Loucy (cell line): ENCODE measurements at regions not wholly inside any gene's neighbourhood (a gene's known extent, or its start where the extent isn't known, plus 50 kb on each side); places are given as distances from the start of the nearest gene placed in this dataset.

Experiments
- H2AFZ ChIP-seq: fragments of 200-600 bp; sonication (generic); 2 replicates; pipeline ENCODE4 v1.6.0; 2016; ENCODE audit warnings: antibody characterized with exemption, mild to moderate bottlenecking, low read length, moderate library complexity
- H3F3A ChIP-seq: fragments of 200-600 bp; 2 replicates; pipeline ENCODE4 v1.6.0; 2016; ENCODE audit warnings: antibody characterized with exemption, low read depth, mild to moderate bottlenecking
- H3K27me3 ChIP-seq: fragments of 200-600 bp; sonication (generic); 2 replicates; pipeline ENCODE4 v1.6.1; 2014; ENCODE audit warnings: low read length, mild to moderate bottlenecking; ENCODE audit not compliant: insufficient read depth, poor library complexity, severe bottlenecking
- H3K36me3 ChIP-seq: fragments of 200-600 bp; sonication (generic); 2 replicates; pipeline ENCODE4 v1.6.1; 2016; ENCODE audit warnings: low read length; ENCODE audit not compliant: insufficient read depth
- H3K4me1 ChIP-seq: fragments of 200-600 bp; sonication (generic); 2 replicates; pipeline ENCODE4 v1.5.1; 2014; ENCODE audit warnings: low read length, mild to moderate bottlenecking; ENCODE audit not compliant: insufficient read depth, poor library complexity, severe bottlenecking
- H3K4me2 ChIP-seq: fragments of 200-600 bp; sonication (generic); 2 replicates; pipeline ENCODE4 v1.6.0; 2014; ENCODE audit warnings: antibody characterized with exemption, low read length, low read depth, mild to moderate bottlenecking; ENCODE audit not compliant: poor library complexity, severe bottlenecking
- H3K4me3 ChIP-seq: fragments of 200-600 bp; sonication (generic); 2 replicates; pipeline ENCODE4 v1.5.1; 2014; ENCODE audit warnings: low read length, mild to moderate bottlenecking, mixed read lengths; ENCODE audit not compliant: poor library complexity, severe bottlenecking
- H3K79me2 ChIP-seq: fragments of 200-600 bp; sonication (generic); 2 replicates; pipeline ENCODE4 v1.6.1; 2014; ENCODE audit warnings: low read length; ENCODE audit not compliant: insufficient read depth
- H3K9ac ChIP-seq: fragments of 200-600 bp; sonication (generic); 2 replicates; pipeline ENCODE4 v1.6.0; 2014; ENCODE audit warnings: mild to moderate bottlenecking, low read depth, low read length, moderate library complexity; ENCODE audit not compliant: poor library complexity, severe bottlenecking
- H3K9me2 ChIP-seq: fragments of 200-600 bp; sonication (generic); replicated peaks from 2 replicates; pipeline ENCODE4 v1.6.1; 2016; ENCODE audit warnings: low read depth, low read length, mixed read lengths
- H3K9me3 ChIP-seq: fragments of 200-600 bp; sonication (generic); 2 replicates; pipeline ENCODE4 v1.6.1; 2014; ENCODE audit warnings: mild to moderate bottlenecking, antibody characterized with exemption, low read length, low read depth; ENCODE audit not compliant: insufficient read depth
- H4K20me1 ChIP-seq: fragments of 200-600 bp; sonication (generic); 2 replicates; pipeline ENCODE4 v1.6.0; 2014; ENCODE audit warnings: antibody characterized with exemption, low read length, mild to moderate bottlenecking; ENCODE audit not compliant: insufficient read depth, poor library complexity, severe bottlenecking
- EZH2phosphoT487 ChIP-seq: fragments of 200-600 bp; IDR thresholded peaks from 2 replicates; pipeline ENCODE4 v1.6.1; 2018; ENCODE audit warnings: antibody characterized with exemption, mild to moderate bottlenecking, moderate library complexity, borderline replicate concordance
- TF ChIP-seq, protein P1 (sequence below): fragments of 200-600 bp; sonication (generic); conservative IDR thresholded peaks from 2 replicates; pipeline ENCODE4 v1.5.1; 2014; ENCODE audit warnings: mild to moderate bottlenecking, antibody characterized with exemption, low read length

DNA sequence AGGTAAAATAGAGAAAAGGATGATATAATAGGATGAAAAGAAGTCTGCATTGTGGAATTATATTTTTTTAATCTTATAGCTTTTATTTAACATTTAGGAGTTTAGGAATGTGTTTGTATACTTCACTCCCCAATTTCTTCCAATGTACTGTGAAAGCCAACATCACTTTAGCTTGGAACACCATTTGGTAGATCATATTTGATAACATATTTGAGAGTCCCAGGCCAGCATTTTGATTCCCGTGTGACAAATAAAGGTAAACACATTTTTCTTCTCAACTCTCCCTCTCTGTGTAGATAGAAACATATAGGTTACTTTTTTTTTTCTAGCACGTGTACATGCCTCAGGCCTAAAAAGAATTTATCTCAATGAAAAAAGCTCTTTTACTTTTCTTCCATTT lies 1551.3 kb downstream of the CDH8 start:
- no peaks in the 10 kb centered on the region for H3K9me3 ChIP-seq
- no peak overlapping the region for H3K4me3 ChIP-seq
- H3K79me2 ChIP-seq: no peaks in the 10 kb centered on the region
- no peaks in the 10 kb centered on the region for H3F3A ChIP-seq
- H3K36me3 ChIP-seq: no peaks in the 10 kb centered on the region
- TF ChIP-seq, protein P1, sequence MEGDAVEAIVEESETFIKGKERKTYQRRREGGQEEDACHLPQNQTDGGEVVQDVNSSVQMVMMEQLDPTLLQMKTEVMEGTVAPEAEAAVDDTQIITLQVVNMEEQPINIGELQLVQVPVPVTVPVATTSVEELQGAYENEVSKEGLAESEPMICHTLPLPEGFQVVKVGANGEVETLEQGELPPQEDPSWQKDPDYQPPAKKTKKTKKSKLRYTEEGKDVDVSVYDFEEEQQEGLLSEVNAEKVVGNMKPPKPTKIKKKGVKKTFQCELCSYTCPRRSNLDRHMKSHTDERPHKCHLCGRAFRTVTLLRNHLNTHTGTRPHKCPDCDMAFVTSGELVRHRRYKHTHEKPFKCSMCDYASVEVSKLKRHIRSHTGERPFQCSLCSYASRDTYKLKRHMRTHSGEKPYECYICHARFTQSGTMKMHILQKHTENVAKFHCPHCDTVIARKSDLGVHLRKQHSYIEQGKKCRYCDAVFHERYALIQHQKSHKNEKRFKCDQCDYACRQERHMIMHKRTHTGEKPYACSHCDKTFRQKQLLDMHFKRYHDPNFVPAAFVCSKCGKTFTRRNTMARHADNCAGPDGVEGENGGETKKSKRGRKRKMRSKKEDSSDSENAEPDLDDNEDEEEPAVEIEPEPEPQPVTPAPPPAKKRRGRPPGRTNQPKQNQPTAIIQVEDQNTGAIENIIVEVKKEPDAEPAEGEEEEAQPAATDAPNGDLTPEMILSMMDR: no peak
- TF ChIP-seq EZH2phosphoT487: no peak
- no peaks in the 10 kb centered on the region for H3K4me1 ChIP-seq
- H4K20me1 ChIP-seq: no peaks in the 10 kb centered on the region
- no peak overlapping the region for H2AFZ ChIP-seq
- no peak overlapping the region for H3K4me2 ChIP-seq
- no peak overlapping the region for H3K9ac ChIP-seq
- no peaks in the 10 kb centered on the region for H3K27me3 ChIP-seq
- no peaks in the 10 kb centered on the region for H3K9me2 ChIP-seq

DNA sequence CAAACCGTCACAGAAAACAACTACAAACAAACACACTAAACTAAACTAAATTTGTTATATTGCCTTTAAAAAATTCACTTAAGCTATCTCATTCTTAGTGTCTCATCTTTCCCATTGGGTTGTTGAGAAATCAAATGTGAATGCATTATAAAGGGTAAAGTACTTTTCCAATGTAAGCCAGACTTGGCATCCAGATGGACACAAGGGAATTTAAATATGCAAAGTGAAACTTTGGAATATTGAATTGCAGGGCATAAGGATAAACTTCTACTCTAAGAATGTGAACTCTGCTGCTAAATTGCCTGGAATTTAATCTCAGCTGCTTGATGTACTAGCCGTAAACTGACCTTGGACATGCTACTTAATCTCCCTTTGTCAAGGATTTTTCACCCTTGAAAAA lies 1554.6 kb downstream of the CDH8 start:
- Histone ChIP-seq H3K9me2 (no peaks in the 10 kb centered on the region), H3F3A (no peaks in the 10 kb centered on the region)
- TF ChIP-seq, protein P1: no peak
- TF ChIP-seq EZH2phosphoT487: no peak

DNA sequence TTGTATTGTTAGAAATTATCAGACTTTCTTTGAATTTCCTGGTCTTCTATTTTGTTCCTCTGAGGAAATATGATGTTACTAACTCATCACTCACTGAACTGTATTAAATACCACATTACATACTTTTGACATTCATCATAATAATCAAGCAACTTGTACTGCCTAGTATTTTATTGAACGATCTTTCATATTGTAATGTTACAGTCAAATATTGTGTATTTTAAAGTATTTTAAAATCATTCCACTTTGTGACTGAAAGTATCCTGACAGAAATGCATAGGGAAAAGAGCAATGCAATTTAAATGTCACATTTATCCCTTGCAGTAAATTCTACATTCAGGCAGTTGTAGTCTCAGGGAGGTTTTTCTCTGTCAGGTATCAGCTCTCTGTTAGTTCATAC lies 1557.4 kb downstream of the CDH8 start:
- H3K27me3 ChIP-seq: no peaks in the 10 kb centered on the region
- no peak overlapping the region for H2AFZ ChIP-seq
- H3F3A ChIP-seq: no peaks in the 10 kb centered on the region
- no peaks in the 10 kb centered on the region for H4K20me1 ChIP-seq
- no peaks in the 10 kb centered on the region for H3K79me2 ChIP-seq
- no peaks in the 10 kb centered on the region for H3K36me3 ChIP-seq
- no peaks in the 10 kb centered on the region for H3K9me3 ChIP-seq
- H3K4me3 ChIP-seq: no peak overlapping the region
- TF ChIP-seq, protein P1: no peak
- no peak for TF ChIP-seq EZH2phosphoT487
- no peaks in the 10 kb centered on the region for H3K4me1 ChIP-seq
- H3K9me2 ChIP-seq: no peaks in the 10 kb centered on the region
- no peak overlapping the region for H3K4me2 ChIP-seq
- no peak overlapping the region for H3K9ac ChIP-seq

More for the DNA sequence above, 1554.6 kb downstream of the CDH8 start:
- no peak overlapping the region for H2AFZ ChIP-seq
- no peaks in the 10 kb centered on the region for H4K20me1 ChIP-seq
- no peaks in the 10 kb centered on the region for H3K36me3 ChIP-seq
- H3K4me2 ChIP-seq: no peak overlapping the region
- no peaks in the 10 kb centered on the region for H3K9me3 ChIP-seq
- no peaks in the 10 kb centered on the region for H3K4me1 ChIP-seq
- H3K27me3 ChIP-seq: no peaks in the 10 kb centered on the region
- no peak overlapping the region for H3K4me3 ChIP-seq
- no peaks in the 10 kb centered on the region for H3K79me2 ChIP-seq
- H3K9ac ChIP-seq: no peak overlapping the region
